ENCODE measurements at regions not wholly inside any gene's neighbourhood (a gene's known extent, or its start where the extent isn't known, plus 50 kb on each side); places are given as distances from the start of the nearest gene placed in this dataset.
"Not testable (repeated sequence)": the region's sequence is repeated elsewhere in the genome, so short reads cannot be mapped to it uniquely, and the experiment has no call there.

DNA sequence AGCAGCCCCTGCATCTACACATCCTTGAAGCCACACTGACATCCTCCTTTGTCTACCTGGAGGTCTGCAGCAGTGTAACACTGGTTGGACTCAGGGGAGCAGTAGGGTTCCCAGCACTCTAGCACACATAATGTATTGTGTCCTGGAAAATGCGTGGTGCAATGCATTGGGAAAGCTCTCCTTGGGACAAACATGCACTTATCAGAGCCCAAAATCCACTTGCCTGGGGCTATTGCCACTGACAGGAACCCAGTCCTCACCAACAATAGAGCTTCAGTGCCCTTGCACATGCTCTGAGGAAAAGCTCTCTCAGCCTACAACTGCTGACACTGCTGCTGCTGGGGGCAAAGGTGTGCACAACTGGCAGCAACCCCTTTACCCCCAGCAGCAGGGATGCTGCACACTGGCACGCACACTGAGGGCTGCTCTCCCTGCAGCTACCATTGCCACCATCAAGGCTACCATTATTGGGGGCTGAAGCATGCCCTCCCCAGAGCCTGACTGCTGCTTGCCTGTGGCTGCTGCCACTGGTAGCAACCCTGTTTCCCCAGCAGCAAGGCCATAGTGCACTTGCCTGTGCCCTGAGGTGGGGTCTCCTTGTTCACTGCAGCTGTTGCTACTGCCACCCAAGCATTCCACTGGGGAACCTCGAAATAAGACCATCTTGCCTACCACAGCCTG lies 221.9 kb downstream of the SLC38A4 start:
- DNase-seq (ENCODE audit: extremely low spot score, unreplicated experiment), result no peak
- Mint-ChIP-seq H3K4me3 (ENCODE audit: unreplicated experiment) (no peak overlapping the region), H3K27ac (ENCODE audit: unreplicated experiment) (no peak overlapping the region), H3K9me3 (ENCODE audit: unreplicated experiment) (peaks cover 20% of the 10 kb centered on the region), H3K27me3 (ENCODE audit: unreplicated experiment) (no peaks in the 10 kb centered on the region), H3K36me3 (ENCODE audit: unreplicated experiment) (peaks cover 21% of the 10 kb centered on the region), H3K4me1 (ENCODE audit: unreplicated experiment) (peaks cover 10% of the 10 kb centered on the region)
- TF ChIP-seq, protein P1, sequence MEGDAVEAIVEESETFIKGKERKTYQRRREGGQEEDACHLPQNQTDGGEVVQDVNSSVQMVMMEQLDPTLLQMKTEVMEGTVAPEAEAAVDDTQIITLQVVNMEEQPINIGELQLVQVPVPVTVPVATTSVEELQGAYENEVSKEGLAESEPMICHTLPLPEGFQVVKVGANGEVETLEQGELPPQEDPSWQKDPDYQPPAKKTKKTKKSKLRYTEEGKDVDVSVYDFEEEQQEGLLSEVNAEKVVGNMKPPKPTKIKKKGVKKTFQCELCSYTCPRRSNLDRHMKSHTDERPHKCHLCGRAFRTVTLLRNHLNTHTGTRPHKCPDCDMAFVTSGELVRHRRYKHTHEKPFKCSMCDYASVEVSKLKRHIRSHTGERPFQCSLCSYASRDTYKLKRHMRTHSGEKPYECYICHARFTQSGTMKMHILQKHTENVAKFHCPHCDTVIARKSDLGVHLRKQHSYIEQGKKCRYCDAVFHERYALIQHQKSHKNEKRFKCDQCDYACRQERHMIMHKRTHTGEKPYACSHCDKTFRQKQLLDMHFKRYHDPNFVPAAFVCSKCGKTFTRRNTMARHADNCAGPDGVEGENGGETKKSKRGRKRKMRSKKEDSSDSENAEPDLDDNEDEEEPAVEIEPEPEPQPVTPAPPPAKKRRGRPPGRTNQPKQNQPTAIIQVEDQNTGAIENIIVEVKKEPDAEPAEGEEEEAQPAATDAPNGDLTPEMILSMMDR (IDR thresholded peaks at IDR 0.05), result no peak

DNA sequence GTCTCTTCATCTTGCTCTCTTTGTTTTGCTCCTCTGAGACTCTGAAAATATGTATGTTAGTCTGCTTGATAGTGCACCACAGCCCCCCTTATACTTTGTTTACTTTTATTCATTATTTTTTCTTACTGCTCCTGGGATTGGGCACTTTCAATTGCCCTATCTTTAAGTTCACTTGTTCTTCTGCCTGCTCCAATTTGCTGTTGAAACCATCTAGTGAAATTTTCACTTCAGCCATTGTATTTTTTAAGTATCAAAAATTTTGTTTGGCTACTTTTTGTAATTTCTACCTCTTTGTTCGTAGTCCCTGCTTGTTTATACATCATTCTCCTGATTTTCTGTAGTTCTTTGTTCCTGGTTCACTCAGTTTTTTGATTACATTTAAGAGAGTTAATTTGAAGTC lies 223.3 kb downstream of the SLC38A4 start:
- Mint-ChIP-seq H3K27me3 (ENCODE audit: unreplicated experiment) (no peaks in the 10 kb centered on the region), H3K9me3 (ENCODE audit: unreplicated experiment) (peaks cover 28% of the 10 kb centered on the region), H3K4me3 (ENCODE audit: unreplicated experiment) (no peak overlapping the region), H3K27ac (ENCODE audit: unreplicated experiment) (no peak overlapping the region), H3K4me1 (ENCODE audit: unreplicated experiment) (peaks cover 2% of the 10 kb centered on the region), H3K36me3 (ENCODE audit: unreplicated experiment) (peaks cover 26% of the 10 kb centered on the region)
- TF ChIP-seq, protein P1 (IDR thresholded peaks at IDR 0.05), result no peak
- no peak for DNase-seq (ENCODE audit: extremely low spot score, unreplicated experiment)

- H3K27me3 Mint-ChIP-seq (ENCODE audit: unreplicated experiment), result no peaks in the 10 kb centered on the region
- H3K4me1 Mint-ChIP-seq (ENCODE audit: unreplicated experiment), result peaks cover 11% of the 10 kb centered on the region
- no peak overlapping the region for H3K4me3 Mint-ChIP-seq (ENCODE audit: unreplicated experiment)
- DNase-seq (ENCODE audit: extremely low spot score, unreplicated experiment), result no peak
- no peak overlapping the region for H3K27ac Mint-ChIP-seq (ENCODE audit: unreplicated experiment)
- TF ChIP-seq, protein P1 (IDR thresholded peaks at IDR 0.05), result no peak
- peaks cover 23% of the 10 kb centered on the region for H3K9me3 Mint-ChIP-seq (ENCODE audit: unreplicated experiment)
- H3K36me3 Mint-ChIP-seq (ENCODE audit: unreplicated experiment), result peaks cover 14% of the 10 kb centered on the region
Measured at GRCh38 chr12:46590991-46591703, 218.6 kb upstream of the SLC38A2 start.

- TF ChIP-seq, protein P1 (IDR thresholded peaks at IDR 0.05), result no peak
- Mint-ChIP-seq H3K27me3 (ENCODE audit: unreplicated experiment) (no peaks in the 10 kb centered on the region), H3K4me1 (ENCODE audit: unreplicated experiment) (peaks cover 23% of the 10 kb centered on the region), H3K4me3 (ENCODE audit: unreplicated experiment) (no peak overlapping the region), H3K9me3 (ENCODE audit: unreplicated experiment) (peaks cover 29% of the 10 kb centered on the region), H3K27ac (ENCODE audit: unreplicated experiment) (peak overlapping the region; percentile 70), H3K36me3 (ENCODE audit: unreplicated experiment) (peaks cover 29% of the 10 kb centered on the region)
- DNase-seq (ENCODE audit: extremely low spot score, unreplicated experiment), result no peak
Measured at GRCh38 chr12:46585854-46586621, 213.5 kb upstream of the SLC38A2 start.

DNA sequence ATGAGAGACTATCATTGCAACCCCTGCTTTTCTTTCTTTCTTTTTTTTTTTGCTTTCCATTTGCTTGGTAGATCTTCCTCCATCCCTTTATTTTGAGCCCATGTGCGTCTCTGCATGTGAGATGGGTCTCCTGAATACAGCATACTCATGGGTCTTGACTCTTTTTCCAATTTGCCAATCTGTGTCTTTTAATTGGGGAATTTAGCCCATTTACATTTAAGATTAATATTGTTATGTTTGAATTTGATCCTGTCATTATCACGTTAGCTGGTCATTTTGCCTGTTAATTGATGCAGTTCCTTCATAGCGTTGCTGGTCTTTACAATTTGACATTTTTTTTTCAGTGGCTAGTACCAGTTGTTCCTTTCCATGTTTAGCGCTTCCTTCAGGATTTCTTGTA lies 211.5 kb upstream of the SLC38A2 start:
- Mint-ChIP-seq H3K36me3 (ENCODE audit: unreplicated experiment) (peaks cover 29% of the 10 kb centered on the region), H3K9me3 (ENCODE audit: unreplicated experiment) (peaks cover 24% of the 10 kb centered on the region), H3K4me1 (ENCODE audit: unreplicated experiment) (peaks cover 34% of the 10 kb centered on the region)
- not testable (repeated sequence) for DNase-seq (ENCODE audit: extremely low spot score, unreplicated experiment); H3K27ac Mint-ChIP-seq (ENCODE audit: unreplicated experiment); H3K27me3 Mint-ChIP-seq (ENCODE audit: unreplicated experiment); H3K4me3 Mint-ChIP-seq (ENCODE audit: unreplicated experiment)

GRCh38 chr12:46581990-46582389 lies 209.4 kb upstream of the SLC38A2 start:
- peaks cover 37% of the 10 kb centered on the region for H3K4me1 Mint-ChIP-seq (ENCODE audit: unreplicated experiment)
- not testable (repeated sequence) for H3K4me3 Mint-ChIP-seq (ENCODE audit: unreplicated experiment)

More at GRCh38 chr12:46581990-46582389, 209.4 kb upstream of the SLC38A2 start:
- H3K27me3 Mint-ChIP-seq (ENCODE audit: unreplicated experiment); DNase-seq (ENCODE audit: extremely low spot score, unreplicated experiment); H3K27ac Mint-ChIP-seq (ENCODE audit: unreplicated experiment): not testable (repeated sequence)
- peaks cover 29% of the 10 kb centered on the region for H3K36me3 Mint-ChIP-seq (ENCODE audit: unreplicated experiment)
- peaks cover 17% of the 10 kb centered on the region for H3K9me3 Mint-ChIP-seq (ENCODE audit: unreplicated experiment)
